LNCaP clone FGC (cell line): ENCODE measurements at regions not wholly inside any gene's neighbourhood (a gene's known extent, or its start where the extent isn't known, plus 50 kb on each side); places are given as distances from the start of the nearest gene placed in this dataset.

Source experiments
- DNase-seq: peaks from one replicate; pipeline ENCODE4 v3.0.0-alpha.2; 2011; ENCODE audit warnings: low read depth
- H3K4me3 ChIP-seq: 2 replicates; pipeline ENCODE4 v1.5.1; 2011; ENCODE audit warnings: mild to moderate bottlenecking, low read depth, low read length, control low read depth
- TF ChIP-seq, protein P1 (sequence below): IDR thresholded peaks from 2 replicates; pipeline ENCODE4 v1.5.1; 2012; ENCODE audit warnings: mild to moderate bottlenecking; ENCODE audit not compliant: control insufficient read depth, insufficient read depth; ENCODE audit errors: extremely low read depth

DNA sequence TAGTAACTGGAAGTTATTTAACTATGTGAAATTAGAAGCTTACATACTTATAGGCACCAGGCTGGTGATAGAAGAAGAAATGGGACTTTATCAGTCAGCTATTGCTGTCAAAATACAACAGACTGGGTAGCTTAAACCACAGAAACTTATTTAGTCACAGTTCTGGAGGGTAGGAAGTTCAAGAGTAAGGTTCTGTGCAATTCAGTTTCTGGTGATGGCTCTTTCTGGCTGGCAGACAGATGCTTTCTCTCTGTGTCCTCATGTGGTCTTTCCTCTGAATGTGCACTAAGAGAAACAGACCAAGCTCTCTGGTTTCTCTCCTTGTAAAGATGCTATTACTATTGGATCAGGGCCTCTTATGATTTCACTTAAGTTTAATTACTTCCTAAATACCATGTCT, 92.1 kb upstream of the ANKRD50 start:
- H3K4me3 ChIP-seq = no peak overlapping the region
- DNase-seq = no peak
- TF ChIP-seq, protein P1, sequence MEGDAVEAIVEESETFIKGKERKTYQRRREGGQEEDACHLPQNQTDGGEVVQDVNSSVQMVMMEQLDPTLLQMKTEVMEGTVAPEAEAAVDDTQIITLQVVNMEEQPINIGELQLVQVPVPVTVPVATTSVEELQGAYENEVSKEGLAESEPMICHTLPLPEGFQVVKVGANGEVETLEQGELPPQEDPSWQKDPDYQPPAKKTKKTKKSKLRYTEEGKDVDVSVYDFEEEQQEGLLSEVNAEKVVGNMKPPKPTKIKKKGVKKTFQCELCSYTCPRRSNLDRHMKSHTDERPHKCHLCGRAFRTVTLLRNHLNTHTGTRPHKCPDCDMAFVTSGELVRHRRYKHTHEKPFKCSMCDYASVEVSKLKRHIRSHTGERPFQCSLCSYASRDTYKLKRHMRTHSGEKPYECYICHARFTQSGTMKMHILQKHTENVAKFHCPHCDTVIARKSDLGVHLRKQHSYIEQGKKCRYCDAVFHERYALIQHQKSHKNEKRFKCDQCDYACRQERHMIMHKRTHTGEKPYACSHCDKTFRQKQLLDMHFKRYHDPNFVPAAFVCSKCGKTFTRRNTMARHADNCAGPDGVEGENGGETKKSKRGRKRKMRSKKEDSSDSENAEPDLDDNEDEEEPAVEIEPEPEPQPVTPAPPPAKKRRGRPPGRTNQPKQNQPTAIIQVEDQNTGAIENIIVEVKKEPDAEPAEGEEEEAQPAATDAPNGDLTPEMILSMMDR = no peak

DNA sequence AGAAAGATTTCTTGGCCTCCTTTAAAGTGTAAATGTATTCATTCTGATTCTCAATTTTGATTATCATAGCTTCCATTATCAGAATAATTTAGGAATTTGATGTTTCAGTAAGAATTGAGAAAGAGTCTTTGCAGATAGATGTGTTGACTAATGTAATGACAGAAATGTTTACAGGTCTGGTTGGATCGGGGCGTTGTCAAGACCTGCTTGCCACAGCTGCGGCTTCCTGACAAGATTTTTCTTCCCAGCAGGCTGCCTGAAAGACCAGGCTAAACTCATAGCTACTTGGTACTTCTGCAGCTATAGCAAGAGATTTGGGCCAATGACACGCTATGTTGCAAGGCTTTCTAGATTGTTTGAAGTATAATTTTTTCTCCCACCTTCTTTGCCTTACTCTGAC, 91.5 kb upstream of the ANKRD50 start:
- TF ChIP-seq, protein P1 = no peak
- no peak for DNase-seq
- no peak overlapping the region for H3K4me3 ChIP-seq

DNA sequence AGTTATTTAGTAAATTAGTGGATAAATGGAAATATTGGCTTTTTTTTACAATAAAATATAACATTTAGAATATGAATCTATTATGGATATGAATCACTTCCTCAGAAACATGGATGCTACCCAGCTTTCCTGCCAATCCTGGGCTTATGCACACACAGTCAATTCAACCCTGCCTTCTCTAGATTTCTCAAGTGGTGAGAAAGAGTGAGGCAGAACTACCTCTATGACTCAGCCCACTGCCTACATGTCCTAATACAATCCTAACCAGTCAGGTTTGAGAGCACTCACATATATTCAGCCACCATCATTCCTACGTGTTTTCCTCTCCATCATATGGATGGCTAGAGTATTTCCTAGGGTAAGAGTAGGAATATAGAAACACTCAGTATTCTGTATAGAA, 91.1 kb upstream of the ANKRD50 start:
- no peak overlapping the region for H3K4me3 ChIP-seq
- DNase-seq = no peak
- TF ChIP-seq, protein P1 = no peak

DNA sequence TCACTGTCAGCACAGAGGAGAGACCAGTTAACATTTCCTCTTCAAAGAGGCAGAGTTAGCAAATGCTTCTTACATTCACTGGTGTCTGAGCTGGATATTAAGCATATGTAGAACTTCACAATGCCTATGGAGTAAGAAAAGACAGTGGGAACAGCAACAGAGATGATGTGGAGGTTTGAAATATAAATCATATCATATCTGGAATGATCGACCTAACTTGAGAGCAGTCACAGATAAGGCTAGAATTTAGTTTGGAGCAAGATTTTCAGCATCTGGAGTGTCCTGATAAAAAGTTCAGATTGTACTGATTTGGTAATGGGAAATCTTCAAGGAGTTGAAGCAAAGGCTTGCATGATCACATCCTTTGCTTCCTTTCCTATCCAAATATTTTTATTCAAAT, 90.5 kb upstream of the ANKRD50 start:
- no peak overlapping the region for H3K4me3 ChIP-seq
- DNase-seq = no peak
- TF ChIP-seq, protein P1 = no peak

DNA sequence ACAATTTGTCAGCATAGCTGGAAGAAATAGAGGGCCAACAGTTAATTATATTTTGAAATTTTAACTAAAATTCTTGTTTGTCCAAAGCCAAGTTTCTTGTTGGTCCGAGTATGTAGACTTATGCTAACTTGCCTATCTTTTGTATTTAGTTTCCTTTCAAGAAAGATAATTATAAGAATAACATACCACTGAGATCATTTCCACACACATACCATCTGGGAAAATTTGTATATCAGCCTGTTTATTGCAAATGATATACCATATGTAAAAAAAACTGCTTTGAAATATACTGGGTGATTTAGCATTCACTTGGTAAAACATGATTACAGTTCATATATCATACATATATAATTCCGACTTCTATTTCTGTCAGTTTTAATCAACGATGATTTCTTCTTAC, 84.7 kb upstream of the ANKRD50 start:
- no peak overlapping the region for H3K4me3 ChIP-seq
- TF ChIP-seq, protein P1 = no peak

DNA sequence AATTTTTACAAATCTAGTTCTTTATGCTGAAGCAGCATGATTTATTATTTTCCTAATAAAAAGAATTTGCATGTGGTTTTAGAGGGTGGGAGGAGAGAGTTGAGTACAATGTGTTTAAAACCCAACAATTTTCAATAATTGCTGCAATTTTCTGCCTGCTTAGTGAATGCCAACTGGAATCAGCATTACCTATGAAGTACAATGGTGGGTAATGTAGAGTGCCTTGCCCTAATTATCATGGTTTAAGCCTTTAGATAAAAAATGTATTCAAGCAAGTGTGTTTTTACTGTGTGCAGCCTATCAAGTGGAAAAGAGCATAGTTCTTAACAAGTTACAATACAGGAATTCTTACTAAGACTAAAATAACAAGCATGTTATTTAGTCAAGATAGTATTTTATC, 77.9 kb upstream of the ANKRD50 start:
- no peak for DNase-seq
- TF ChIP-seq, protein P1 = no peak
- H3K4me3 ChIP-seq = no peak overlapping the region

More for the DNA sequence above, 84.7 kb upstream of the ANKRD50 start:
- DNase-seq = no peak

DNA sequence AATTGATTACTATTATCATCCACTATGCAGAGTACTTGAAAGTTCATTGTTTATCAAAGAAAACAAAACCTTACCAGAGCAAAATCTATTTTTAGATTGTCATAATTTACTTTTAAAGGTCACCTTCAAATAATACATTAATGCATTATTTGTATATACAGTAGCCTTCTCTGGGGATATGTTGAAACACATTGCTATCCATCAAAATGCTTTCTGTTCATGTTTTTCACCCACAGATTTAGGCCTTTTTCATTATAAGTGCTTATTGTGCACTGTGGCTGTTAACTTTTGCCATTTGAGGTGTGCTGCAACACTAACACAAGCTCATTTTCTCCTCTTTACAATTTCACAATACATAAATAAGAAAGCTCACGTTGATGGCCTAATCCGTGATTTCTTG, 74.1 kb upstream of the ANKRD50 start:
- TF ChIP-seq, protein P1 = no peak
- DNase-seq = no peak
- no peak overlapping the region for H3K4me3 ChIP-seq
